ENCODE measurements at regions not wholly inside any gene's neighbourhood (a gene's known extent, or its start where the extent isn't known, plus 50 kb on each side); places are given as distances from the start of the nearest gene placed in this dataset.

DNA sequence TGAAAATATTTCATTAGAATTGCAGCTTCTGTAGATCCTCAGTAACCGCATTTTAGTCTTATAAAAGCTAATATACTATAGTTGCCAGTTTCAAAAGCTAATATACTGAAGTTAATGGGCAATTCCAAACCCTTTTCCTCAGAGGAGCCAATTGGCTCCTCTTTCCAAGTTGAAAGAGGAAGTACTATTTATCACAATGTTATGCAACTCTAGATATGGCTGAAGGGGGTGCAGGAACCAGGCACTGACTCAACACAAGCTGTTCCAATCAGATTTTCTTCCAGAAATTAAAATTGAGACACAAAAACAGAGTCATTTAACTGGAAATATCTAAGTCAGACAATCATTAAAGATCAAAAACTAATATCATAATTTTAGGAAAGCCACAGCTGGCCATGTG is 258.9 kb downstream of the PCDH20 start:
- H3K4me3 ChIP-seq (ENCODE audit: low read depth, low read length), result no peak overlapping the region
- no peak for TF ChIP-seq CTCF (IDR thresholded peaks at IDR 0.05; ENCODE audit: low read depth, low read length)

DNA sequence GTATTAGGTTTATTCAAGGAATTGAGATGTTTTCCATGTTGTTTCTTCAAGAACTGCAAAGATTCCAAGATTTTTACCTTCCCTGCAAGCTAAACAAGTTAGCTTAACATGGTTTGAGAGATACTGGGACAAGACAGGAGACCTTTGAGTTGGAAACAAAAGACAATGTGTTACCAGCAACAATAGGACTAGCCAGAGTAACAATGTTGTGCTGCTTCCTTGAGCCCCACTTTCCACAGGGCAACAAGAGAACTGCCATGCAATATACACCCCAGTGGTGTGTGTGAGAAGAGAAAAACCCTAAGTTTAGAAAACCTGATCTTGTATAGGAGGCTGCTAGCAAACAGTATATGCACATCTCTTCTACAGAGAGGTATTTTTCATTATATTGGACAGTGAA is 264.6 kb downstream of the PCDH20 start:
- TF ChIP-seq CTCF (IDR thresholded peaks at IDR 0.05; ENCODE audit: low read depth, low read length), result no peak
- H3K4me3 ChIP-seq (ENCODE audit: low read depth, low read length), result no peak overlapping the region

DNA sequence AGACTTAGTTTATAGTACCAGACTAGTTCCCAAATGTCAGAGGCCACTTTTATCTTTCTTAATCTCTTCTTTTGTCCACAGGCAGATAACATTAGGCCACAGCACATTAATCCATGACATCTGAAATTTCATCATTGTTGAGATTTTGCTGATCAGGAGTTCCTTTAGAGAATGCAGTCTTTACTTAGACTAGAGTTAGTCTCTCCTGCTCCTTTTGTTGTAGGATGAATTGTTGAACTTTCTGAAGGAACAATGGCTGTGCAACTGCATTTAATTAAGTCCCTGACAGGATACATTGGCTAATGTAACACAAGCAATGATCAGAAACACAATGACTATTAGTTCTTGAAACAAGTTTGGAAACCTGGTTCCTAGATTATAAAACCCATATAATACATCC is 266.3 kb downstream of the PCDH20 start:
- TF ChIP-seq CTCF (IDR thresholded peaks at IDR 0.05; ENCODE audit: low read depth, low read length), result no peak
- no peak overlapping the region for H3K4me3 ChIP-seq (ENCODE audit: low read depth, low read length)

DNA sequence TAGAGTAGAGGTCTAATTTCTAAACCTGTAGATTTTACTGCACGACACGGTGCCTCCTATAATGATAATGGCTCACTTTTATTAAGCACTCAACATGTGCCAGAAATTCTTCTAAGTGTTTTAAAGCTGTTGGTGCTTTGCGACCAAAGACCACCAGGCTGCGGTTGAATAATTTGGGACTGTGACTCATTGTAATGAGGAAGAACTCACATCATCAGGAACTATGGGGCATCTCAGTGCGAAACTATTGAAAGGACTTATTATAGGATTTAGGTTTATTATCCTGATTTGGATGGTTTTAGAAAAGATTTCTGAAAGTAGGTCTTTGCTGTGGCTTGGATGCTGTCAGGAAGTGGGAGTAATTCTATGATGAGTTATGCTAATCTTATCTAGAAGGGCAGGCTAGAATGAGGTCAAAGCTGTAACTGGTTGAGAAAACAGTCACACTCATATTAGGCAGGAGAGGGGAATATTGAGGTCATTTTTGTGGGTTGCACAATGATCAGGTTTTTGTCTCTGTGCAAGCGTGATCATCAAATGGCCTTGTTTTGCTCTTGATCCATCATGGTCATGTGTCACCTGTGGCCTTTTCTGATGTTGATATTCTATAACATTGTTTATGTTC is 266.8 kb downstream of the PCDH20 start:
- TF ChIP-seq CTCF (IDR thresholded peaks at IDR 0.05; ENCODE audit: low read depth, low read length), result no peak
- H3K4me3 ChIP-seq (ENCODE audit: low read depth, low read length), result no peak overlapping the region

GRCh38 chr13:61148211-61148610 is 267.4 kb downstream of the PCDH20 start:
- H3K4me3 ChIP-seq (ENCODE audit: low read depth, low read length), result no peak overlapping the region
- no peak for TF ChIP-seq CTCF (IDR thresholded peaks at IDR 0.05; ENCODE audit: low read depth, low read length)

- H3K4me3 ChIP-seq (ENCODE audit: low read depth, low read length), result no peak overlapping the region
- TF ChIP-seq CTCF (IDR thresholded peaks at IDR 0.05; ENCODE audit: low read depth, low read length), result no peak
Observed at GRCh38 chr13:61146571-61146970, 269.1 kb downstream of the PCDH20 start.

DNA sequence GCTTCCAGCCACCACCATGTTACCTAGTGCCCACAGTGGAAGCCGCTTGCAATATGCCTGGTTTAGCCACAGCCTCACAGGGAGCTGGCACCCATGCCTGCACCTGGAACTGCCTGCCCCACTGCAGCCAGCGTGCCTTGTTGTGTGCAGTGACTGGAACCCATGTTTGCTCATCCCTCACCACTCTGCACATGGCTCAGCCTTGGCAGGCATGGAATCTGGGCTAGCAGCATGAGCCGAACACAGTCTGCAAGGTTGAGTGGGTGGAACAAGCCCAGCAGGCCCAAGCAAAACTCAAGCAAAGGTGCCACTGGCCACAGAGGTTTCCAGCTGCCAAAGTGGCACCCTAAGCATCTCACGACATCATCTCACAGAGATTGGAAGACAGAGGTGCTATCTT is 269.5 kb downstream of the PCDH20 start:
- TF ChIP-seq CTCF (IDR thresholded peaks at IDR 0.05; ENCODE audit: low read depth, low read length), result no peak
- no peak overlapping the region for H3K4me3 ChIP-seq (ENCODE audit: low read depth, low read length)
